DND-41 (cell line): ENCODE measurements at regions not wholly inside any gene's neighbourhood (a gene's known extent, or its start where the extent isn't known, plus 50 kb on each side); places are given as distances from the start of the nearest gene placed in this dataset.

Experiments used
- ATAC-seq: fragments of 200-7000 bp; cut with Tn5 transposase; 3 replicates; pipeline ENCODE4 v1.9.1; 2021; ENCODE audit warnings: low read depth; ENCODE audit not compliant: insufficient read depth
- DNase-seq: peaks from one replicate; pipeline ENCODE4 v3.0.0-alpha.2; 2020
- H2AFZ ChIP-seq: 2 replicates; pipeline ENCODE4 v1.6.0; 2012; ENCODE audit warnings: low read depth, low read length
- H3K27ac ChIP-seq: 2 replicates; pipeline ENCODE4 v1.5.1; 2012; ENCODE audit warnings: low read length, inconsistent platforms
- H3K27me3 ChIP-seq: fragments of 200-600 bp; sonication (generic); 2 replicates; pipeline ENCODE4 v1.6.0; 2012; ENCODE audit warnings: low read length, mild to moderate bottlenecking, inconsistent platforms; ENCODE audit not compliant: insufficient read depth, poor library complexity
- H3K36me3 ChIP-seq: 2 replicates; pipeline ENCODE4 v1.5.1; 2012; ENCODE audit warnings: low read length, inconsistent platforms; ENCODE audit not compliant: insufficient read depth
- H3K4me1 ChIP-seq: 2 replicates; pipeline ENCODE4 v1.5.1; 2012; ENCODE audit warnings: mild to moderate bottlenecking, low read length; ENCODE audit not compliant: insufficient read depth
- H3K4me2 ChIP-seq: 2 replicates; pipeline ENCODE4 v1.6.0; 2012; ENCODE audit warnings: mild to moderate bottlenecking, moderate library complexity, low read length, inconsistent platforms; ENCODE audit not compliant: insufficient read depth
- H3K4me3 ChIP-seq, 2 experiments: fragments of 200-600 bp in 1 of 2; shearing (Covaris generic) in 1 of 2; 2 replicates each; pipeline ENCODE4 v1.5.1; 2012 to 2016; ENCODE audit warnings: inconsistent platforms in 2 of 2, low read length in 2 of 2, mild to moderate bottlenecking in 2 of 2, low read depth in 1 of 2, moderate library complexity in 1 of 2
- H3K79me2 ChIP-seq: 2 replicates; pipeline ENCODE4 v1.6.0; 2012; ENCODE audit warnings: low read length, inconsistent platforms; ENCODE audit not compliant: insufficient read depth
- H3K9ac ChIP-seq: 2 replicates; pipeline ENCODE4 v1.6.0; 2012; ENCODE audit warnings: low read depth, mild to moderate bottlenecking, inconsistent platforms, low read length, moderate library complexity
- H3K9me3 ChIP-seq: 2 replicates; pipeline ENCODE4 v1.5.1; 2012; ENCODE audit warnings: low read length, moderate library complexity, mild to moderate bottlenecking, inconsistent platforms; ENCODE audit not compliant: insufficient read depth, severe bottlenecking
- H4K20me1 ChIP-seq: 2 replicates; pipeline ENCODE4 v1.6.0; 2012; ENCODE audit warnings: low read length; ENCODE audit not compliant: insufficient read depth
- CTCF ChIP-seq: IDR thresholded peaks from 2 replicates; pipeline ENCODE4 v1.5.1; 2012; ENCODE audit warnings: borderline replicate concordance, low read length, moderate library complexity, mild to moderate bottlenecking; ENCODE audit not compliant: poor library complexity, severe bottlenecking; ENCODE audit errors: extremely low read depth
- EZH2 ChIP-seq: IDR thresholded peaks from 3 replicates; pipeline ENCODE4 v1.6.1; 2012; ENCODE audit warnings: borderline replicate concordance, low read depth, mild to moderate bottlenecking, moderate library complexity, low read length, inconsistent platforms; ENCODE audit not compliant: severe bottlenecking

GRCh38 chr13:40340368-40341095 is 325.9 kb downstream of the FOXO1 start:
- no peak overlapping the region for H3K4me3 ChIP-seq
- H2AFZ ChIP-seq: no peak overlapping the region
- no peaks in the 10 kb centered on the region for H3K79me2 ChIP-seq
- ATAC-seq (no peak), DNase-seq (no peak)
- H3K27me3 ChIP-seq: peaks cover 3% of the 10 kb centered on the region
- no peak for TF ChIP-seq EZH2
- TF ChIP-seq CTCF: no peak
- H3K4me1 ChIP-seq: no peaks in the 10 kb centered on the region
- no peaks in the 10 kb centered on the region for H3K9me3 ChIP-seq
- no peak overlapping the region for H3K27ac ChIP-seq
- no peak overlapping the region for H3K4me2 ChIP-seq
- no peak overlapping the region for H3K9ac ChIP-seq
- no peaks in the 10 kb centered on the region for H4K20me1 ChIP-seq
- no peaks in the 10 kb centered on the region for H3K36me3 ChIP-seq

GRCh38 chr13:40341096-40341471 is 325.4 kb downstream of the FOXO1 start:
- Histone ChIP-seq H3K27me3 (peaks cover 3% of the 10 kb centered on the region), H3K36me3 (no peaks in the 10 kb centered on the region), H2AFZ (no peak overlapping the region), H3K9ac (no peak overlapping the region), H3K4me2 (no peak overlapping the region), H3K27ac (no peak overlapping the region), H3K79me2 (no peaks in the 10 kb centered on the region), H4K20me1 (no peaks in the 10 kb centered on the region), H3K9me3 (no peaks in the 10 kb centered on the region), H3K4me3 (no peak overlapping the region), H3K4me1 (no peaks in the 10 kb centered on the region)
- no peak for ATAC-seq
- DNase-seq: no peak
- no peak for TF ChIP-seq CTCF
- TF ChIP-seq EZH2: no peak

- Histone ChIP-seq H2AFZ (no peak overlapping the region), H3K36me3 (no peaks in the 10 kb centered on the region), H3K27me3 (peaks cover 3% of the 10 kb centered on the region), H3K27ac (no peak overlapping the region), H4K20me1 (no peaks in the 10 kb centered on the region), H3K4me3 (no peak overlapping the region), H3K79me2 (no peaks in the 10 kb centered on the region), H3K9me3 (no peaks in the 10 kb centered on the region), H3K4me1 (no peaks in the 10 kb centered on the region), H3K9ac (no peak overlapping the region), H3K4me2 (no peak overlapping the region)
- no peak for DNase-seq
- no peak for TF ChIP-seq EZH2
- TF ChIP-seq CTCF: no peak
- ATAC-seq: no peak
Measured at GRCh38 chr13:40341501-40341900, 324.9 kb downstream of the FOXO1 start.
